Left colon (tissue), 2 donors: ENCODE measurements at regions not wholly inside any gene's neighbourhood (a gene's known extent, or its start where the extent isn't known, plus 50 kb on each side); places are given as distances from the start of the nearest gene placed in this dataset.
"Not testable (repeated sequence)": the region's sequence is repeated elsewhere in the genome, so short reads cannot be mapped to it uniquely, and the experiment has no call there.

Experiments
- ATAC-seq: fragments of 200-7000 bp; cut with Tn5 transposase; one replicate; pipeline ENCODE4 v1.9.1; 2020; ENCODE audit warnings: mild to moderate bottlenecking, moderate library complexity
- DNase-seq, 2 donors: peaks; one replicate each; pipeline ENCODE4 v3.0.0-alpha.2; 2020
- intact Hi-C, 2 donors: fragments of 100-400 bp; cut with DNase I in 1 of 2; cut with micrococcal nuclease in 1 of 2; formaldehyde crosslinking; loops; one replicate each; pipeline versions ENCODE4 v1.11.2 to v1.14.0; 2022; cut with DNase I, micrococcal nuclease
- donor health status: DM: no; HTN: no; CAD: no.
- donor health status: DM: yes; HTN: yes; CAD: no.

DNA sequence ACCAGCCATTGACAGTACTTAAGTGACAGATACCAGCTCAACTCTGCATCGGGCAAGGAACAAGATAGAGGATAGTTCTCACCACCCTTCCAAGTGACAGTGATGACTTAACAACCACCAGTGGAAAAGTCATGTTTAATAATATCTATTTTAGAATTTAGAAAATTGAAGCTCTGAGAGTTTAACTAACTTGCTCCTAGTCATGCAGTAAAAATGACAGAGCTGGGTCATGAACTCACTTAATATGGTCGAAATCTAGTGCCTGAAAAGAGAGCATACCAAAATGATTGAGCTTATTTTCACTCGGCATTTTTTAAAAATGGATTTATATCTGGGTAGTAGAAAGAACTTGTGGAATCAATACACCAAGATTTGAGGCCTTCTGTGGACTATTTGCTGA, 367.8 kb upstream of the IGFBP3 start:
- ATAC-seq: no peak
- intact Hi-C loops: no loop called here
- no peak for DNase-seq

DNA sequence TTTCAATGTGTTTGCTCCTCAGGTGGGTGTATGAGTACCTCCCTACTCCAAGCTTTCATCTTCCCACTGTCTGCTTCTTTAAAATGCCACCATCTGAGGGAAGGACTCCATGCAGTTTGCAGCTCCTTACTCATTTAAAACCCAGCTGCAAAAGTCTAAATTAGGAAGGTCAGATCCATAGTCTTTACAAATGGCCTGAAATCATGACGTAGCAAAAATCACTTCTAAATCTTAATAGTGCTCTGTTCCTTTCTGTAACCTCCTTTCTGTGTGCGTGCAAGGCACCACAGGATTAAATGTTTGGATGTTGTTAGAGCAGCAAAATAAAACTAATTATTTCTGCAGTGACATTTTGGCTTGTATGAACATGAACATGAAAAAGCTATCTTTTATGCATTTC, 366.9 kb upstream of the IGFBP3 start:
- DNase-seq: no peak
- ATAC-seq: no peak
- intact Hi-C loops: no loop called here

DNA sequence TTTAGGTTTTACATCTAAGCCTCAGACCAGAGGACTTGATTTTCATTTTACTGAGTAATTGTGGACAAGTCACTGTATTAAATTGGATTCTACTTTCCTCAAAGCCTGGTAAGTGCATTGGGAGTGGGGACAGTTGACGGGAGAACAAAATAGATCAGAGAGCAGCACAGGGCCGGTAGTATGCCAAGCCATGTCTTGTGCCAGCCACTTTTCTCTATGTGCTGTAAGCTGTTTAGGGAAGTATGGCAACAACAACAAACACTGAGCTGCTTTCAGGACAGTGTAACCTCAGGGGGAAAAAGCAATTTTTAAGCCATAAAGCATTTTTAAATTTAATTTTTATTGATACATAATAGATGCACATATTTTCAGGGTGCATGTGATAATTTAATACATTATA, 365.9 kb upstream of the IGFBP3 start:
- DNase-seq (no peak), ATAC-seq (no peak)
- intact Hi-C loops: no loop called here

DNA sequence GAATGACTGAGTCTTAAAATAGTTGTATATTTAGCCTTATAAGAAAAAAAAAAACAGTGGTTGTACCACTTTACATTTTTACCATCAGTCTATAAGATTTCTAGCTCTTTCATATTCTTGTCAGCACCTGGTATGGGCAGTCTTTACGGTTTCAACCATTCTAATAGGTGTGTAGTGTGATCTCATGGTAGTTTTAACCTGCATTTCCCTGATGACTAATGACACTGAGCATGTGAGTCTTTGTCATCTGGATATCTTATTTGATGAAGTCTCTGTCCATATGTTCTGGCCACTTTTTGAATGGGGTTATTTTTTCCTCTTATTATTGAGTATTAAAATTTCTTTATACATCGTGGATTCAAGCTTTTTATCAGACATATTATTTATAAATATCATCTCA, 365.3 kb upstream of the IGFBP3 start:
- DNase-seq (no peak), ATAC-seq (no peak)
- intact Hi-C loops: no loop called here

DNA sequence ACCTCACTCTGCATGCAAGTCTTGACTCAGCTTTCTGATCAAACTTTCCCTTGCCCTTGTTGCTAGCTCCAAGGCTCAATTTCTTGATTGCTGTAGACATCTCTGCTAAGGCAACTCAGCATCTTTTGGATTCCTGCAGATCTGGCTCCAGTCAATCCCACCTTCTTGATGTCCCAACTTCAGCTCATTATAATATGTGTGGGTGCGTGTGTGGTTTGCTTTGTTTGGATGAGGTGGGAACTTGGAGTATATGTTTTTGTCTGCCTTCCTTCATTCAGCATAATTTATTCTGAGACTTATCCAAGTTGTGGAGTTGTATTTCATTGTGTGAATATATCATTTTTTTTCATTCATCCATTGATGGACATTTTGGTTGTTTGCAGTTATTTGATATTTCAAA, 364.8 kb upstream of the IGFBP3 start:
- intact Hi-C loops: no loop called here
- DNase-seq (no peak), ATAC-seq (no peak)

DNA sequence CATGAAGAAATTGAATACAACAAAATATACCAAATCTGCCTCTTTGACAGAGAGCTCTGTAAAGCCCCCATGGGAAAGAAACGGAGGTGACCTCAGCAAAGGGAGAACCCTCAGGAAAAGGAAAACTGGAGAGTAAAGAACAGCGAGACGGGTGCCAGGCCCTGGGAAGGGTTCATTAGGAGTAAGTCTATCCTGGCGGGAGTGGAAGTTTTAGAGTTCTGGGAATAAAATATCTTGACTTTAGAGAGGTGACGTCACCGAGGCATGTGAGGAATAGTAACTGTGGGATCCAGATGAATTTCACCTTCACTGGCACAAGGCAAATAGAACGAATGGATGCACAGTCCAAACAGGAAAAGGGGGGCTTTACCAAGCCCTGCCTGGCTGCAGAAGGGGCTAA, 362.8 kb upstream of the IGFBP3 start:
- ATAC-seq (no peak), DNase-seq (no peak)

DNA sequence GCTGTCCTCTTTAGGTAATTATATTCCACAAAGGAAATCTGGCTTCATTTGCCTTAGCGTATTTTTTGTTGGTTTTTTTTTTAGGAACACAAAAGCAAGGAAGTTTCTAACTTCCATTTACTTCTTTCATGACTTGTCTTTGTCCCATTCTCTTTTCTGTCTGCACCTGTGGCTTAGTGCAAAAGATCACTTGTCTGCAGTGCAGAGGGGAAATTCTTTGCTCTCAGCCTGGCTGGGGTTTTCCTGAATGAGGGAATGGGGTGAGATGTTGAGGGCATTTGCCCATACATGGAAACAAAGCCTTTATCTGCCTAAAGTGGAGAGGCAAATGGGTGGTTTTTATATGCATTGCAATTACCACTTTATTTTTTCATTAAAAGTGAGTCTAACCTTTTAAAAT, 361.1 kb upstream of the IGFBP3 start:
- DNase-seq (no peak), ATAC-seq (no peak)
- intact Hi-C loops: no loop called here

More for the DNA sequence above, 362.8 kb upstream of the IGFBP3 start:
- intact Hi-C loops: no loop called here

DNA sequence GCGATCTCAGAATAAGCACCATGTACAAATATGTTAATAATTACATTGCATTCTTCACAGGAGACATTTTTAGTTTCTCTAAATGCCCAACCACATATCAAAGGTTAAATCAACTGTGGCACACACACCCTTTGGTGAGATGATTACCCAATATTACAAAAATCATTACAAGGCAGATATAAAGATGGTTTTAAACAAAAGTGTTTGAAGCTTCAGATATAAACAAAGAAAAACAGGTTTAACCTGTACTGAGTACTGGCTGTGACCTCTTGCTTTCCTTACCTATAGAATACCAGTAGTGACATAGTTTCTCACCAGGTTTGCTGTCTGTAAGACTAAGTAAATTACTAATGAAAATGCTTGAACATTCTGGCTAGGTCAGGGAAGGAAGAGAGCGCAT, 360.0 kb upstream of the IGFBP3 start:
- intact Hi-C loops: no loop called here
- no peak for ATAC-seq
- DNase-seq: no peak

DNA sequence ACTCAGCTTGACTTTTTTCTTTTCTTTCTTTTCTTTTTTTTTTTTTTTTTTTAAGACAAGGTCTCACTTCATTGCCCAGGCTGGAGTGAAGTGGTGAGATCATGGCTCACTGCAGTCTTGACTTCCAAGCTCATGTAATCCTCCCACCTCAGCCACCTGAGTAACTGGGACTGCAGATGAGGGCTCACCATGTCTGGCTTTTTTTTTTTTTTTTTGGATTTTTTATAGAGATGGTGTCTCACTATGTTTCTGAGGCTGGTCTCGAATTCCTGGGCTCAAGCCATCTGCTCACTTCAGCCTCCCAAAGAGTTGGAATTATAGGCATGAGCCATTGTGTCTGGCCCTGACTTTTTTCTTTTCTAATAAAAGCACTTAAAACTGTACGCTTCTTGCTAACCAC, 358.2 kb upstream of the IGFBP3 start:
- no peak for ATAC-seq
- intact Hi-C loops: no loop called here
- DNase-seq: no peak

DNA sequence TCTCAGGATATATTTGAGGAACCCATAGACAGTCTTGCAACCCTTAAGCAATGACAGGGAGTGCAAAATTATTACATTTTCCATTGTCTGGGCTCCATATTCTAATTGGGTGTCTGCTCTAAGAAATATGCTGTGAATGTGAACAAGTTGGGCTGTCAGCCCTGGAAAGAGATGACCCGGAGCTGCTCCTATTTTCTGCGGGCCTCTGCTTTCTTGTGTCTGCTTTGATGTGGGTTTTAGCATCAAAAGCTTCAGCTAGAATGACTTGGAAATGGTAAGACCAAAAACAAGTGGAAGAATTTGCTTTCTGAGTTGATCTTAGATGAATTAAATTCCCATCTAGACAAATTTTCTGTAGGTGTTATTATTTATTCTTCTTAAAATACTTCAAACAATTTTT, 343.6 kb upstream of the IGFBP3 start:
- DNase-seq (no peak), ATAC-seq (no peak)
- intact Hi-C loops: no loop called here

DNA sequence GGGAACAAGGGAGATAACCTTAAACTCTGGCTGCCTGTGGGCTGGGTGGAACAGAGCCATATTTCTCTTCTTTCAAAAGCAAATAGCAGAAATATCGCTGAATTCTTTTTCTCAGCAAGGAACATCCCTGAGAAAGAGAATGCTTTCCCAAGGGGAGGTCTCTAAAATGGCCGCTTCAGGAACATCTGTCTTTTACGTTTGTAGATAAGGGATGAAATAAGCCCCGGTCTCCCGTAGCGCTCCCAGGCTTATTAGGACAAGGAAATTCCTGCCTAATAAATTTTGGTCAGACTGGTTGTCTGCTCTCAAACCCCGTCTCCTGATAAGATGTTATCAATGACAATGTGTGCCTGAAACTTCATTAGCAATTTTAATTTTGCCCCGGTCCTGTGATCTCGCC, 340.6 kb upstream of the IGFBP3 start:
- DNase-seq, intact Hi-C loops, ATAC-seq: not testable (repeated sequence)

DNA sequence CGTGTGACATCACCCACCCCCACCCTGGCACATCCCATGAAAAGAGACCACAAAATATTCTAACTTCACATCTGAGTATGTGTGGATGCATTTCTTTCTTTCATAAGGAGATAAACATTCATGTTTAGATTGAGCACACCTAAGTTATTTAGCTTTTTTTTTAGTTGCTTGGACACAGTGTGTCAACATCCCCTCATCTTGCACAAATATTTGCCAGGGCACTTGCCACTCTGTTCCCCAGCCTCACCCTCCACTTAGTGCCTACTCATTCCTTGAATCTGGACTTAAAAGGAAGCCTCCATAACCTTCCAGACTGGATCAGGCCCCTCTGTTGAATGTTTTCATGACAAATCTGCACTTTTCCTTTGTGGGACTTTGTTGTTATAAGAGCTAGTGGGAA, 338.9 kb upstream of the IGFBP3 start:
- ATAC-seq (no peak), DNase-seq (no peak)
- intact Hi-C loops: no loop called here

DNA sequence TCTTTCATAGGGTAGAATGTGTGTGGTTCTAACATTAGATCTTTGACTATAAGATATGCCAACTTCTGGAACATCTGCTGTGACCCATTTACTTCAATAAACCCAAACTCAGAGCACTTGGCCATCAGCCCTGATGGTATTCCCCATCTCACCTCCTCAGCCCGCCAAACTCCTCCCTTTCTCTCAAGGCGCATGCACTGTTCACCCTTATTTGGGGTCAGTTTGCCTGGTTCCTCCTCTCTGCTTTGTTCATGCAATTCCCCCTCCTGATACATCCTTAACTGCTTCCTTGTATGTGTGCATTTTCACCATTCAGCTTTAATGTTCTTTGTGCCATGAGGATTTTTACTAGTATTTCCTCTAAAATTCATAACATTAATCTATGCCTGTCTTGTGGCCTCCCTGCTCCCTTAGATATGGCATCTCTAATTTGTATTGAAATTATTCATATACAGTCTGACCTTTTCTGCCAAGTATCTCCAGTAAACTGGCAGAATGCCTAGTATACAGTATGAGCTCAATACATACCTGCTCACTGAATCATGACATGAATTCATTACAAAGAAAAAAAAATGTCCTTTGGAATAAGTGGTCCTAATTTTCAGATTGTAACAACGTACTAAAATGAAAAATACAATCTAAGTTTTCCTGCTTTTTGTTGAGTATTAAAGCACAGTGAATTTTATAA, 336.8 kb upstream of the IGFBP3 start:
- intact Hi-C loops: no loop called here
- ATAC-seq (no peak), DNase-seq (no peak)

DNA sequence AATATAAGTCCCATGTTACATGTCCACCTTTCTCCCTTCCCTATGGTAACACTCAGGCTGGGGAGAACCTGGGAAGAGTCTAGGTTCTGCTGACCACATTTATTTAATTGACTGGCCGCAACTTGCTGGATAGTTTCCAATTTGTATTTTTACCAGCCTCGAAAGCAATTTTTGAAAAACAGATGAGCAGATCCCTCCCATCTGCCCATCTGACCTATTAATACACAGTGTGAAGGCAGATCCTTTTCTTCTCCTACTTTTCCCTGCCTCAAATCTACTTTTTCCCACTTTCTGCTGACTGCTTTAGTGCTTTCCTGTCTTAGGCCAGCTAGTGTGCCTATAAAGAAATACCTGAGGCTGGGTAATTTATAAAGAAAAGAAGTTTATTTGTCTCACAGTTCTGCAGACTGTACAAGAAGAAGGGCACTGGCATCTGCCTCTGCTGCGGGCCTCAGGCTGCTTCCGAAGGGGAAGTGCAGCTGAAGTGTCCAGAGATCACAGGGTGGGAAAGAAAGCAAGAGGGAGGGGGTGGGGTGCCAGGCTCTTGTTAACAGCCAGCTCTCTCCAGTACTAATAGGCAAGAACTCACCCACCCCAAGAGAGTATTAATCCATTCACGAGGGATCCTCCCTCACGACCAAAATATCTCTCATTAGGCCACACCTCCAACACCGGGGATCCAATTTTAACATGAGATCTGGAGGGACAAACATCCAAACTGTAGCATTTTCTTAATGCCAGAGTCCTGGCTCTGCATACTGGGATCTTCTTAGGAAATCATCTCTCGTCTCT, 336.0 kb upstream of the IGFBP3 start:
- intact Hi-C loops: no loop called here
- ATAC-seq: no peak
- DNase-seq: no peak

DNA sequence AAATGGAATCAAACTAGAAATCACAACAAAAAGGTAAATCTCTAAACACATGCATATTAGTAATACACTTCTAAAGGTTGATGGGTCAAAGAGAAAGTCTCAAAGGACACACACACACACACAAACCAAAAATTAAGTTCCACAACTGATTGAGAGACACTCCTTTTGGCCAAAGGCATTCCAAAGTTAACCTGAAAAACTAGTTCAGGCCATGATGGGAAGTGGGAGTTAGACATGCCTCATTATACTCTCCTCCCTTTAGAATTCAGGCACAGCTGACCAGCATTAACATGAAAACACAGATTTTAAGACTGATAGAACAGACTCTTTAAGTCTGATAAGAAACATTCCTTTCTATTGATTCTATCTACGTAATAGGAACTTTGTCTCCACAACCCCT, 332.4 kb upstream of the IGFBP3 start:
- ATAC-seq (no peak), DNase-seq (no peak)
- intact Hi-C loops: no loop called here

DNA sequence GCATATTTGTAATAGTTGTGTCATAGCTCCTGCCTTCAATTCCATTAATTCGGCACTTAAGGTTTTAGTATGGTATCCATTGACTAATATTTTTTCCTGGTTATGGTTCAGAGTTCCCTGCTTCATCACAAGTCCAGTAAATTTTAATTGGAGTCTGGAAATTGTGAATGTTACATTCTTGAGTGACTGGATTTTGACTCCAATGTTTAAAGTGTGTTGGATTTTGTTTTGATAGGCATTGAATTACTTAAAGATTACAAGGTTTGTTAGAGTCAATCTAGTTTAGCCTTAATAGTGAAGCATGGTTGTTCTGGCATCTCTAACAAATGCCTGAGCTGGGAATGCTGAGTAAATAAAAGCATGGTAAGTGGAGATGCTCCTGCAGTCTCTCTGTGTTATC, 326.6 kb upstream of the IGFBP3 start:
- no peak for ATAC-seq
- intact Hi-C loops: no loop called here
- DNase-seq: no peak

DNA sequence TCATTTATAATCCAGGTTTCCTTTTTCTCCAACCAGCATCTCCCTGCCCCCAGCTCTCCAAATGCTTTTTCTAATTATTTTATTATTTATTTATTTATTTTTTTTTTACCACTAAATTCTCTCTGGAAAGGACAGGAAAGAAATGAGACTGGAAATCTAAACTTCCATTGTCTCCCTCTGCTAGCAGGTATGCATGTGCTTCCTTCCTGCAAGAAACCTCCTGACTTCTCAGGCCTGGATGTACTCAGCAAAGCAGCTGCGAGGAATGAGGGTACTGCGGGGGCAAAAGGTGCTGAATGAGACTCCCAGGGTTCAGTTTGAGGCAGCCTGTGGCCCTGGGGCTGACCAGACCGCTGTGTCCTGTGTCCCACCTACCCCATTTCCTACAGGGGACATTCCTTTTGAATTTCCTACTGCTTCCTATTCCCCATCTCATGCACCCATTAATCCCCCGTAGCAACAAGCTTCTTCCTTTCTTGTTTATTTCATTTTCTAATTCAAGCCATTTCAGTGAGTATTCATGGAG, 324.6 kb upstream of the IGFBP3 start:
- ATAC-seq (no peak), DNase-seq (no peak)
- intact Hi-C loops: no loop called here

DNA sequence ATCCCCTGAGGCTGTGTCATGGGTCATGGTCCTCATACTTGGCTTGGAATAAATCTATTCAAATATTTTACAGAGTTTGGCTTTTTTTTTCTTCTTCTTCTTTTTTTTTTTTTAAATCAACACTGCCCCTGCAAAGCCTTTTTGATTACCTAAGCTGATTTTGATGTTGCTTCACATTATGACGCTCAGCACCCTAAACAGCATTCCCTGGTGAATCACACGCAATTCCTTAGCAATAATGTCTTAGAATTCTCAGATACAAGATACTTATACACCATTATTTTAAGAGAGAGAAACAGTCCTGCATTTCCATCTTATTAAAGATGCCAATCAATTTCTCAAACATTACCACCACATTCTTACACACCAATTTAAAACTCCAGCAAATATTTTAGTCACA, 323.7 kb upstream of the IGFBP3 start:
- DNase-seq: no peak
- intact Hi-C loops: no loop called here
- ATAC-seq: no peak

DNA sequence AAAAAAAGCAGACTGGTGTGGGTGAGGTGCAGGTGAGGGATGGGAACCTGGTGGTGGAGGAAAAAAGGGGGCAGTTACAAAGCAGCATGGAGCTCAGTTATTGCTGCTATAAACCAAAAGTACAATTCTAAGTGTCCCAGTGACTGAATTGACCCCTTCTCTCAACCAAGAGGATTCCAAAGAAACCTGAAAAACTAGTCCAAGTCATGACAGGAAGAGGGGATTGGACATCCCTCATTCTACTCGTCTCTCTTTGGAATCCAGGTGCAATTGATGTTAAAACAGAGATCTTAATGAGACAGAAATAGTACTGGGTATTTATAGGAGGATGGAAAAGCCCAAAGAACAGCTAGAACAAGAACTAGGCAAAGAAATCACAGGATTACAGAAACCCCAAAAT, 322.3 kb upstream of the IGFBP3 start:
- ATAC-seq (no peak), DNase-seq (no peak)
- intact Hi-C loops: no loop called here

DNA sequence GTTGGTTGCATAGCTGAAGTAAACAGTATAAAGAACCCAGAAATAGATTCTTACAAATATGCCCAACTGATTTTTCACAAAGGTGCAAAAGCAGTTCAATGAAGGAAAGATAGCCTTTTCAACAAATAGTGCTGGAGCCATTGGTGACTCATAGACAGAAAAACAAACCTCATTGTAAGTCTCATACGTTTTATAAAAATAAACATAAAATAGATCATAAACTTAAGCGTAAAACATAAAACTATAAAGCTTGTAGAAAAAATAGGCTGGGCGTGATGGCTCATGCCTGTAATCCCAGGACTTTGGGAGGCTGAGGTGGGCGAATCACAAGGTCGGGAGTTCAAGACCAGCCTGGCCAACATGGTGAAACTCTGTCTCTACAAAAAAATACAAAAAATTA, 318.8 kb upstream of the IGFBP3 start:
- ATAC-seq (no peak), DNase-seq (no peak)
- intact Hi-C loops: no loop called here

DNA sequence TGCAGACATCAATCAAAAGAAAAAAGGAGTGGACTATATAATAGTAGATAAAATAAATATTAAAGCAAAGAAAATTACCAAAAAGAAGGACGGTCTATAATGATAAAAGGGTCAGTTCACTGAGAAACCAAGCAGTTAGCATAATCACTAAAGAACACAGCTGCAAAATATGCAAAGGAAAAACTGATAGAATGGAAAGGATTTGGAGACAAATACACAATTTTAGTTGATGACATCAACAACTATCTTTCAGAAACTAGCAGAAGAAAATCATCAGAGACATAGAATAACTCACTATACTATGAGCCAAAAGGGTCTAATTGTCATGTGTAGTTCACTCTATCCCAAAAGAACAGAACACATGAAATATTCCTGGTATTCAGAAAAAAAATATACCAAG, 316.4 kb upstream of the IGFBP3 start:
- DNase-seq: no peak
- no peak for ATAC-seq
- intact Hi-C loops: no loop called here
